DND-41 (cell line): ENCODE measurements at regions not wholly inside any gene's neighbourhood (a gene's known extent, or its start where the extent isn't known, plus 50 kb on each side); places are given as distances from the start of the nearest gene placed in this dataset.

ENCODE experiments used
- EZH2 ChIP-seq: IDR thresholded peaks from 3 replicates; pipeline ENCODE4 v1.6.1; 2012; ENCODE audit warnings: borderline replicate concordance, low read depth, mild to moderate bottlenecking, moderate library complexity, low read length, inconsistent platforms; ENCODE audit not compliant: severe bottlenecking
- TF ChIP-seq, protein P1 (sequence below): IDR thresholded peaks from 2 replicates; pipeline ENCODE4 v1.5.1; 2012; ENCODE audit warnings: borderline replicate concordance, low read length, moderate library complexity, mild to moderate bottlenecking; ENCODE audit not compliant: poor library complexity, severe bottlenecking; ENCODE audit errors: extremely low read depth

DNA sequence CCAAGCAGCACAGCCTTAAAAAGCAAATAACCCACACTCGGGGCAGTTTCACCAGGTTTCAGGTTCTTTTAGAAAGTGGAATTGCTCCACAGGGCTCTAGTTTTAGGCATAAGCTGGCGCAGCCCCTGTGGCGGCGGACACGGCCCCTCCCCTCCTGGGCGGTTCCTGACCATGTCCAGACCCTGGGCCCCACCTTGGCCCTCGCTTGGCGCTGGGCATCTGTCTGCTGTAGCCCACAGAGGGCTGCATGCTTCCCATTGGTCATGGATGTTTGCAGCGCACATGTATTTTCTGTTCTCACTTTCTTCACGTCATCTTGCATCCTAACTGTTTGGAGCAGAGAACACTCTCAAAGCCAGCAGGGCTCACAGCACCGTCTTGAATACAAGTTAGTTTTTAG lies 244.3 kb downstream of the BRD1 start:
- TF ChIP-seq, protein P1, sequence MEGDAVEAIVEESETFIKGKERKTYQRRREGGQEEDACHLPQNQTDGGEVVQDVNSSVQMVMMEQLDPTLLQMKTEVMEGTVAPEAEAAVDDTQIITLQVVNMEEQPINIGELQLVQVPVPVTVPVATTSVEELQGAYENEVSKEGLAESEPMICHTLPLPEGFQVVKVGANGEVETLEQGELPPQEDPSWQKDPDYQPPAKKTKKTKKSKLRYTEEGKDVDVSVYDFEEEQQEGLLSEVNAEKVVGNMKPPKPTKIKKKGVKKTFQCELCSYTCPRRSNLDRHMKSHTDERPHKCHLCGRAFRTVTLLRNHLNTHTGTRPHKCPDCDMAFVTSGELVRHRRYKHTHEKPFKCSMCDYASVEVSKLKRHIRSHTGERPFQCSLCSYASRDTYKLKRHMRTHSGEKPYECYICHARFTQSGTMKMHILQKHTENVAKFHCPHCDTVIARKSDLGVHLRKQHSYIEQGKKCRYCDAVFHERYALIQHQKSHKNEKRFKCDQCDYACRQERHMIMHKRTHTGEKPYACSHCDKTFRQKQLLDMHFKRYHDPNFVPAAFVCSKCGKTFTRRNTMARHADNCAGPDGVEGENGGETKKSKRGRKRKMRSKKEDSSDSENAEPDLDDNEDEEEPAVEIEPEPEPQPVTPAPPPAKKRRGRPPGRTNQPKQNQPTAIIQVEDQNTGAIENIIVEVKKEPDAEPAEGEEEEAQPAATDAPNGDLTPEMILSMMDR, result no peak
- TF ChIP-seq EZH2, result no peak
